Vagina (tissue), 2 donors: ENCODE measurements at regions not wholly inside any gene's neighbourhood (a gene's known extent, or its start where the extent isn't known, plus 50 kb on each side); places are given as distances from the start of the nearest gene placed in this dataset.

Experiments used
- CTCF ChIP-seq, 3 experiments: fragments of 450-650 bp in 2 of 3; fragments of 200-600 bp in 1 of 3; sonication (generic) in 1 of 3; IDR thresholded peaks; one replicate each; pipeline ENCODE4 v1.5.1; 2017 to 2019; ENCODE audit warnings: antibody characterized with exemption in 3 of 3, mild to moderate bottlenecking in 2 of 3, moderate library complexity in 2 of 3
- POLR2A ChIP-seq, 2 donors: fragments of 450-650 bp; IDR thresholded peaks; one replicate each; pipeline ENCODE4 v1.6.1; 2017; ENCODE audit warnings: antibody characterized with exemption in 2 of 2, mild to moderate bottlenecking in 2 of 2, moderate library complexity in 2 of 2
- POLR2AphosphoS5 ChIP-seq, 2 donors: sonication (generic); formaldehyde crosslinking; IDR thresholded peaks; one replicate each; pipeline ENCODE4 v1.9.0; 2017; ENCODE audit warnings: antibody characterized with exemption in 2 of 2, mild to moderate bottlenecking in 2 of 2, low read depth in 1 of 2; ENCODE audit not compliant: insufficient read depth in 1 of 2

- TF ChIP-seq POLR2A (IDR thresholded peaks at IDR 0.05) = no peak
- no peak for TF ChIP-seq CTCF (IDR thresholded peaks at IDR 0.05)
- no peak for TF ChIP-seq POLR2AphosphoS5 (IDR thresholded peaks at IDR 0.05; ENCODE audit: insufficient read depth in 1 of 2, low read depth in 1 of 2)
Measured at GRCh38 chr1:53392460-53392859, 64.6 kb upstream of the LRP8 start.
